ENCODE measurements at regions not wholly inside any gene's neighbourhood (a gene's known extent, or its start where the extent isn't known, plus 50 kb on each side); places are given as distances from the start of the nearest gene placed in this dataset.
"Not testable (repeated sequence)": the region's sequence is repeated elsewhere in the genome, so short reads cannot be mapped to it uniquely, and the experiment has no call there.

DNA sequence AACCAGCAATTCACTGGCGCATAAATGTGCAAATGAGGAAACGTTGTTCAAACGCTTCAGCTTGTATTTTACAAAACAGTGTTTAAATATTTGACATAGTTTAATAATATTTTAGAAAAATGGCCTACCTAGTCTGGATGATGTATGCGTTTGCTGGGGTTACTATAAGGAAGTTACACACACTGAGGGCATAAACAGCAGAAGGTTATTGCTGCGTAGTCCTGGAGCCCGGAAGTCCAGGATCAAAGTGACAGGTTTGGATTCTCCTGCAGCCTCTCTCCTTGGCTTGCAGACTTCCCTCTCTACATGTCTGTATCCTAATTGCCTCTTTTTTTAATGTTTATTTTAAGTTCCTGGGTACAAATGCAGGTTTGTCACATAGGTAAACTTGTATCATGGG is 106.0 kb upstream of the PABPC3 start:
- TF ChIP-seq, protein P1, sequence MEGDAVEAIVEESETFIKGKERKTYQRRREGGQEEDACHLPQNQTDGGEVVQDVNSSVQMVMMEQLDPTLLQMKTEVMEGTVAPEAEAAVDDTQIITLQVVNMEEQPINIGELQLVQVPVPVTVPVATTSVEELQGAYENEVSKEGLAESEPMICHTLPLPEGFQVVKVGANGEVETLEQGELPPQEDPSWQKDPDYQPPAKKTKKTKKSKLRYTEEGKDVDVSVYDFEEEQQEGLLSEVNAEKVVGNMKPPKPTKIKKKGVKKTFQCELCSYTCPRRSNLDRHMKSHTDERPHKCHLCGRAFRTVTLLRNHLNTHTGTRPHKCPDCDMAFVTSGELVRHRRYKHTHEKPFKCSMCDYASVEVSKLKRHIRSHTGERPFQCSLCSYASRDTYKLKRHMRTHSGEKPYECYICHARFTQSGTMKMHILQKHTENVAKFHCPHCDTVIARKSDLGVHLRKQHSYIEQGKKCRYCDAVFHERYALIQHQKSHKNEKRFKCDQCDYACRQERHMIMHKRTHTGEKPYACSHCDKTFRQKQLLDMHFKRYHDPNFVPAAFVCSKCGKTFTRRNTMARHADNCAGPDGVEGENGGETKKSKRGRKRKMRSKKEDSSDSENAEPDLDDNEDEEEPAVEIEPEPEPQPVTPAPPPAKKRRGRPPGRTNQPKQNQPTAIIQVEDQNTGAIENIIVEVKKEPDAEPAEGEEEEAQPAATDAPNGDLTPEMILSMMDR (conservative IDR thresholded peaks at IDR 0.05; ENCODE audit: low read depth in 2 of 2), result not testable (repeated sequence)
- TF ChIP-seq, protein P2, sequence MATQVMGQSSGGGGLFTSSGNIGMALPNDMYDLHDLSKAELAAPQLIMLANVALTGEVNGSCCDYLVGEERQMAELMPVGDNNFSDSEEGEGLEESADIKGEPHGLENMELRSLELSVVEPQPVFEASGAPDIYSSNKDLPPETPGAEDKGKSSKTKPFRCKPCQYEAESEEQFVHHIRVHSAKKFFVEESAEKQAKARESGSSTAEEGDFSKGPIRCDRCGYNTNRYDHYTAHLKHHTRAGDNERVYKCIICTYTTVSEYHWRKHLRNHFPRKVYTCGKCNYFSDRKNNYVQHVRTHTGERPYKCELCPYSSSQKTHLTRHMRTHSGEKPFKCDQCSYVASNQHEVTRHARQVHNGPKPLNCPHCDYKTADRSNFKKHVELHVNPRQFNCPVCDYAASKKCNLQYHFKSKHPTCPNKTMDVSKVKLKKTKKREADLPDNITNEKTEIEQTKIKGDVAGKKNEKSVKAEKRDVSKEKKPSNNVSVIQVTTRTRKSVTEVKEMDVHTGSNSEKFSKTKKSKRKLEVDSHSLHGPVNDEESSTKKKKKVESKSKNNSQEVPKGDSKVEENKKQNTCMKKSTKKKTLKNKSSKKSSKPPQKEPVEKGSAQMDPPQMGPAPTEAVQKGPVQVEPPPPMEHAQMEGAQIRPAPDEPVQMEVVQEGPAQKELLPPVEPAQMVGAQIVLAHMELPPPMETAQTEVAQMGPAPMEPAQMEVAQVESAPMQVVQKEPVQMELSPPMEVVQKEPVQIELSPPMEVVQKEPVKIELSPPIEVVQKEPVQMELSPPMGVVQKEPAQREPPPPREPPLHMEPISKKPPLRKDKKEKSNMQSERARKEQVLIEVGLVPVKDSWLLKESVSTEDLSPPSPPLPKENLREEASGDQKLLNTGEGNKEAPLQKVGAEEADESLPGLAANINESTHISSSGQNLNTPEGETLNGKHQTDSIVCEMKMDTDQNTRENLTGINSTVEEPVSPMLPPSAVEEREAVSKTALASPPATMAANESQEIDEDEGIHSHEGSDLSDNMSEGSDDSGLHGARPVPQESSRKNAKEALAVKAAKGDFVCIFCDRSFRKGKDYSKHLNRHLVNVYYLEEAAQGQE (IDR thresholded peaks at IDR 0.05; ENCODE audit: unreplicated experiment), result not testable (repeated sequence)
- not testable (repeated sequence) for TF ChIP-seq EZH2phosphoT487 (IDR thresholded peaks at IDR 0.05; ENCODE audit: unreplicated experiment)

Measured in GM23338 (cell line).